ENCODE measurements at regions not wholly inside any gene's neighbourhood (a gene's known extent, or its start where the extent isn't known, plus 50 kb on each side); places are given as distances from the start of the nearest gene placed in this dataset.

- H3K9me3 Mint-ChIP-seq: no peaks in the 10 kb centered on the region
- Histone ChIP-seq H3F3A (ENCODE audit: low read depth) (peaks cover 8% of the 10 kb centered on the region), H3K9me3 (ENCODE audit: low read depth) (no peaks in the 10 kb centered on the region), H3K36me3 (no peaks in the 10 kb centered on the region), H3K9ac (no peak overlapping the region), H3K4me3 (no peak overlapping the region), H3K4me2 (no peak overlapping the region), H4K20me1 (ENCODE audit: low read depth) (no peaks in the 10 kb centered on the region), H3K27me3 (no peaks in the 10 kb centered on the region), H2AFZ (replicated peaks) (no peak overlapping the region), H3K4me1 (peaks cover 47% of the 10 kb centered on the region), H3K79me2 (ENCODE audit: low read depth) (no peaks in the 10 kb centered on the region), H3K27ac (no peak overlapping the region)
- peak overlapping the region; percentile 62 for H3K27ac Mint-ChIP-seq
- TF ChIP-seq EZH2phosphoT487 (IDR thresholded peaks at IDR 0.05) (no peak), CTCF (IDR thresholded peaks at IDR 0.05) (no peak), EZH2 (IDR thresholded peaks at IDR 0.05) (no peak)
- peaks cover 3% of the 10 kb centered on the region for H3K27me3 Mint-ChIP-seq (ENCODE audit: insufficient read depth, low read depth)
- H3K4me3 Mint-ChIP-seq: no peak overlapping the region
- peaks cover 14% of the 10 kb centered on the region for H3K36me3 Mint-ChIP-seq
- DNase-seq (ENCODE audit: low spot score): no peak
- H3K4me1 Mint-ChIP-seq: peaks cover 60% of the 10 kb centered on the region
These were observed 106.4 kb downstream of the SLIT2 start for GRCh38 chr4:20358110-20358509.

- Mint-ChIP-seq H3K4me1 (peaks cover 60% of the 10 kb centered on the region), H3K36me3 (peaks cover 14% of the 10 kb centered on the region), H3K9me3 (no peaks in the 10 kb centered on the region), H3K27me3 (ENCODE audit: insufficient read depth, low read depth) (peaks cover 3% of the 10 kb centered on the region), H3K27ac (peak overlapping the region; percentile 7), H3K4me3 (no peak overlapping the region)
- Histone ChIP-seq H3K27ac (no peak overlapping the region), H3K36me3 (no peaks in the 10 kb centered on the region), H3K79me2 (ENCODE audit: low read depth) (no peaks in the 10 kb centered on the region), H4K20me1 (ENCODE audit: low read depth) (no peaks in the 10 kb centered on the region), H3F3A (ENCODE audit: low read depth) (no peaks in the 10 kb centered on the region), H3K9me3 (ENCODE audit: low read depth) (no peaks in the 10 kb centered on the region), H3K4me2 (no peak overlapping the region), H3K4me1 (peaks cover 33% of the 10 kb centered on the region), H3K4me3 (no peak overlapping the region), H3K9ac (no peak overlapping the region), H2AFZ (replicated peaks) (no peak overlapping the region), H3K27me3 (no peaks in the 10 kb centered on the region)
- no peak for TF ChIP-seq CTCF (IDR thresholded peaks at IDR 0.05)
- TF ChIP-seq EZH2 (IDR thresholded peaks at IDR 0.05): no peak
- TF ChIP-seq EZH2phosphoT487 (IDR thresholded peaks at IDR 0.05): no peak
- no peak for DNase-seq (ENCODE audit: low spot score)
These were observed 108.0 kb downstream of the SLIT2 start for GRCh38 chr4:20359692-20360091.

- no peaks in the 10 kb centered on the region for H3K9me3 Mint-ChIP-seq
- no peak overlapping the region for H3K9ac ChIP-seq
- H4K20me1 ChIP-seq (ENCODE audit: low read depth): no peaks in the 10 kb centered on the region
- H3K4me2 ChIP-seq: no peak overlapping the region
- peak overlapping the region; percentile 100 for H2AFZ ChIP-seq (replicated peaks)
- peaks cover 53% of the 10 kb centered on the region for H3K4me1 Mint-ChIP-seq
- TF ChIP-seq CTCF (IDR thresholded peaks at IDR 0.05) (no peak), EZH2 (IDR thresholded peaks at IDR 0.05) (no peak), EZH2phosphoT487 (IDR thresholded peaks at IDR 0.05) (no peak)
- no peak overlapping the region for H3K27ac ChIP-seq
- no peaks in the 10 kb centered on the region for H3K27me3 ChIP-seq
- no peaks in the 10 kb centered on the region for H3K9me3 ChIP-seq (ENCODE audit: low read depth)
- peak overlapping the region; percentile 84 for H3K27ac Mint-ChIP-seq
- no peak overlapping the region for H3K4me3 Mint-ChIP-seq
- no peak overlapping the region for H3K4me3 ChIP-seq
- no peak for DNase-seq (ENCODE audit: low spot score)
- no peaks in the 10 kb centered on the region for H3K36me3 ChIP-seq
- H3K36me3 Mint-ChIP-seq: peaks cover 16% of the 10 kb centered on the region
- peaks cover 16% of the 10 kb centered on the region for H3K4me1 ChIP-seq
- H3K79me2 ChIP-seq (ENCODE audit: low read depth): no peaks in the 10 kb centered on the region
- H3F3A ChIP-seq (ENCODE audit: low read depth): no peaks in the 10 kb centered on the region
- no peaks in the 10 kb centered on the region for H3K27me3 Mint-ChIP-seq (ENCODE audit: insufficient read depth, low read depth)
These were observed 110.4 kb downstream of the SLIT2 start for GRCh38 chr4:20362148-20362547.
